Activated CD8-positive, alpha-beta memory T cell treated with anti-CD3 and anti-CD28 coated beads for 48 hours (primary cell): ENCODE measurements at regions not wholly inside any gene's neighbourhood (a gene's known extent, or its start where the extent isn't known, plus 50 kb on each side); places are given as distances from the start of the nearest gene placed in this dataset.
"Not testable (repeated sequence)": the region's sequence is repeated elsewhere in the genome, so short reads cannot be mapped to it uniquely, and the experiment has no call there.

Experiments
- DNase-seq, 3 experiments: peaks; one replicate each; pipeline ENCODE4 v3.0.0-alpha.2; 2020; ENCODE audit warnings: low read depth in 2 of 3, low spot score in 2 of 3

GRCh38 chr4:129254126-129254525 lies 158.2 kb downstream of the C4orf33 start:
- no peak for DNase-seq

- DNase-seq = no peak
Measured at GRCh38 chr4:129254526-129254925, 158.6 kb downstream of the C4orf33 start.

GRCh38 chr4:129261584-129261983 lies 165.6 kb downstream of the C4orf33 start:
- no peak for DNase-seq

GRCh38 chr4:129264008-129264657 lies 168.2 kb downstream of the C4orf33 start:
- DNase-seq = no peak

- no peak for DNase-seq
Measured at GRCh38 chr4:129278868-129279267, 182.9 kb downstream of the C4orf33 start.

- DNase-seq = no peak
Measured at GRCh38 chr4:129282293-129282692, 186.3 kb downstream of the C4orf33 start.

- DNase-seq = not testable (repeated sequence)
Measured at GRCh38 chr4:129292194-129292593, 196.2 kb downstream of the C4orf33 start.

GRCh38 chr4:129314781-129315180 lies 218.8 kb downstream of the C4orf33 start:
- DNase-seq = no peak

GRCh38 chr4:129322920-129323319 lies 227.0 kb downstream of the C4orf33 start:
- no peak for DNase-seq

- no peak for DNase-seq
Measured at GRCh38 chr4:129323658-129324057, 227.7 kb downstream of the C4orf33 start.

GRCh38 chr4:129326571-129327460 lies 230.9 kb downstream of the C4orf33 start:
- DNase-seq = no peak

GRCh38 chr4:129327637-129328036 lies 231.7 kb downstream of the C4orf33 start:
- DNase-seq = no peak

- no peak for DNase-seq
Measured at GRCh38 chr4:129328162-129328561, 232.2 kb downstream of the C4orf33 start.

- DNase-seq = no peak
Measured at GRCh38 chr4:129334136-129334535, 238.2 kb downstream of the C4orf33 start.

GRCh38 chr4:129335276-129335675 lies 239.3 kb downstream of the C4orf33 start:
- DNase-seq = no peak

- no peak for DNase-seq
Measured at GRCh38 chr4:129335818-129336217, 239.9 kb downstream of the C4orf33 start.

- no peak for DNase-seq
Measured at GRCh38 chr4:129336457-129337227, 240.7 kb downstream of the C4orf33 start.

- DNase-seq = no peak
Measured at GRCh38 chr4:129337228-129337620, 241.3 kb downstream of the C4orf33 start.

- no peak for DNase-seq
Measured at GRCh38 chr4:129342819-129343408, 247.0 kb downstream of the C4orf33 start.

GRCh38 chr4:129344058-129344457 lies 248.1 kb downstream of the C4orf33 start:
- DNase-seq = no peak

GRCh38 chr4:129345609-129346008 lies 249.7 kb downstream of the C4orf33 start:
- DNase-seq = no peak
